Smooth muscle cell (in vitro differentiated cells): ENCODE measurements at regions not wholly inside any gene's neighbourhood (a gene's known extent, or its start where the extent isn't known, plus 50 kb on each side); places are given as distances from the start of the nearest gene placed in this dataset.

Experiments
- DNase-seq: peaks from one replicate; lab custom pipeline; 2025; ENCODE audit not compliant: unreplicated experiment; lab: John Stamatoyannopoulos, UW
- H2AFZ ChIP-seq: fragments of 200-600 bp; sonication (generic); 2 replicates; pipeline ENCODE4 v1.6.0; 2016; ENCODE audit warnings: antibody characterized with exemption, low read depth, mild to moderate bottlenecking
- H3F3A ChIP-seq: fragments of 200-600 bp; sonication (generic); 2 replicates; pipeline ENCODE4 v1.6.0; 2017; ENCODE audit warnings: antibody characterized with exemption, low read depth
- H3K27ac ChIP-seq: fragments of 200-600 bp; sonication (generic); 2 replicates; pipeline ENCODE4 v1.5.1; 2016; ENCODE audit warnings: low read depth, mild to moderate bottlenecking
- H3K27me3 ChIP-seq: fragments of 200-600 bp; sonication (generic); 2 replicates; pipeline ENCODE4 v1.6.1; 2016; ENCODE audit warnings: low read depth, mild to moderate bottlenecking
- H3K36me3 ChIP-seq: fragments of 200-600 bp; sonication (generic); 2 replicates; pipeline ENCODE4 v1.5.1; 2016; ENCODE audit warnings: low read depth
- H3K4me1 ChIP-seq: fragments of 200-600 bp; sonication (generic); 2 replicates; pipeline ENCODE4 v1.5.1; 2016; ENCODE audit warnings: low read depth
- H3K4me2 ChIP-seq: fragments of 200-600 bp; sonication (generic); 2 replicates; pipeline ENCODE4 v1.6.0; 2016; ENCODE audit warnings: mild to moderate bottlenecking
- H3K4me3 ChIP-seq: fragments of 200-600 bp; sonication (generic); 2 replicates; pipeline ENCODE4 v1.5.1; 2016; ENCODE audit warnings: mild to moderate bottlenecking
- H3K79me2 ChIP-seq: fragments of 200-600 bp; sonication (generic); 2 replicates; pipeline ENCODE4 v1.6.0; 2016; ENCODE audit warnings: low read depth, mild to moderate bottlenecking
- H3K9ac ChIP-seq: fragments of 200-600 bp; sonication (generic); 2 replicates; pipeline ENCODE4 v1.6.0; 2016; ENCODE audit warnings: low read depth
- H3K9me3 ChIP-seq: fragments of 200-600 bp; sonication (generic); replicated peaks from 2 replicates; pipeline ENCODE4 v1.5.1; 2016; ENCODE audit warnings: low read depth
- H4K20me1 ChIP-seq: fragments of 200-600 bp; sonication (generic); 2 replicates; pipeline ENCODE4 v1.6.0; 2016; ENCODE audit warnings: low read depth
- CTCF ChIP-seq: fragments of 200-600 bp; sonication (generic); IDR thresholded peaks from 2 replicates; pipeline ENCODE4 v1.5.1; 2017; ENCODE audit warnings: borderline replicate concordance, mild to moderate bottlenecking, antibody characterized with exemption; ENCODE audit not compliant: insufficient read depth, poor library complexity, severe bottlenecking
- WGBS: methylation state at CpG from one replicate; pipeline ENCODE4 v1.1.7; 2016; ENCODE audit warnings: low lambda C conversion rate; 5-methylcytosine and 5-hydroxymethylcytosine counted together

- H3K9ac ChIP-seq, result no peak overlapping the region
- no peaks in the 10 kb centered on the region for H4K20me1 ChIP-seq
- no peaks in the 10 kb centered on the region for H3F3A ChIP-seq
- H3K27me3 ChIP-seq, result no peaks in the 10 kb centered on the region
- 97% methylated on average over 23 of the region's 23 CpGs for WGBS
- H3K4me3 ChIP-seq, result no peak overlapping the region
- peaks cover 16% of the 10 kb centered on the region for H3K4me1 ChIP-seq
- H3K4me2 ChIP-seq, result no peak overlapping the region
- no peak for TF ChIP-seq CTCF
- H3K79me2 ChIP-seq, result no peaks in the 10 kb centered on the region
- H3K9me3 ChIP-seq, result no peaks in the 10 kb centered on the region
- no peaks in the 10 kb centered on the region for H3K36me3 ChIP-seq
- DNase-seq, result no peak
- H2AFZ ChIP-seq, result no peak overlapping the region
- no peak overlapping the region for H3K27ac ChIP-seq
Measured at GRCh38 chr21:39108291-39109162, 74.7 kb downstream of the PSMG1 start.

- Histone ChIP-seq H3K9me3 (no peaks in the 10 kb centered on the region), H3F3A (no peaks in the 10 kb centered on the region), H3K27ac (no peak overlapping the region), H3K4me3 (no peak overlapping the region), H3K4me1 (peaks cover 16% of the 10 kb centered on the region), H2AFZ (no peak overlapping the region), H3K27me3 (no peaks in the 10 kb centered on the region), H3K79me2 (no peaks in the 10 kb centered on the region), H4K20me1 (no peaks in the 10 kb centered on the region), H3K4me2 (no peak overlapping the region), H3K9ac (no peak overlapping the region), H3K36me3 (no peaks in the 10 kb centered on the region)
- no peak for DNase-seq
- 90% methylated on average over 13 of the region's 13 CpGs for WGBS
- TF ChIP-seq CTCF, result no peak
Measured at GRCh38 chr21:39107739-39108138, 75.5 kb downstream of the PSMG1 start.

GRCh38 chr21:39106881-39107462 lies 76.3 kb downstream of the PSMG1 start:
- WGBS, result 93% methylated on average over 15 of the region's 15 CpGs
- peaks cover 16% of the 10 kb centered on the region for H3K4me1 ChIP-seq
- H3K36me3 ChIP-seq, result no peaks in the 10 kb centered on the region
- TF ChIP-seq CTCF, result no peak
- H3F3A ChIP-seq, result no peaks in the 10 kb centered on the region
- H3K4me3 ChIP-seq, result no peak overlapping the region
- DNase-seq, result no peak
- H3K4me2 ChIP-seq, result no peak overlapping the region
- no peaks in the 10 kb centered on the region for H3K9me3 ChIP-seq
- H3K9ac ChIP-seq, result no peak overlapping the region
- no peaks in the 10 kb centered on the region for H4K20me1 ChIP-seq
- no peak overlapping the region for H3K27ac ChIP-seq
- H2AFZ ChIP-seq, result no peak overlapping the region
- no peaks in the 10 kb centered on the region for H3K27me3 ChIP-seq
- no peaks in the 10 kb centered on the region for H3K79me2 ChIP-seq
